HL-60 (cell line): ENCODE measurements at regions not wholly inside any gene's neighbourhood (a gene's known extent, or its start where the extent isn't known, plus 50 kb on each side); places are given as distances from the start of the nearest gene placed in this dataset.

ENCODE experiments used
- DNase-seq, 2 experiments: peaks; one replicate each; pipeline ENCODE4 v3.0.0-alpha.2; 2010 to 2020; ENCODE audit warnings: low read depth in 1 of 2, low spot score in 1 of 2
- H3K27ac ChIP-seq: fragments of 250-450 bp; sonication (Bioruptor Pico); replicated peaks from 2 replicates; pipeline ENCODE4 v1.5.1; 2020; ENCODE audit warnings: mild to moderate bottlenecking, moderate library complexity
- H3K27me3 ChIP-seq: fragments of 250-450 bp; sonication (Bioruptor Pico); 2 replicates; pipeline ENCODE4 v1.5.1; 2021; ENCODE audit warnings: mild to moderate bottlenecking, moderate library complexity; ENCODE audit not compliant: insufficient read depth, poor library complexity, severe bottlenecking
- H3K4me3 ChIP-seq: replicated peaks from 2 replicates; pipeline ENCODE4 v1.5.1; 2011; ENCODE audit warnings: mild to moderate bottlenecking, control low read depth, low read length; ENCODE audit not compliant: insufficient read depth
- GABPA ChIP-seq: IDR thresholded peaks from 2 replicates; pipeline ENCODE4 v1.6.1; 2012; ENCODE audit warnings: low read depth
- POLR2AphosphoS5 ChIP-seq: IDR thresholded peaks from 2 replicates; pipeline ENCODE4 v1.6.1; 2012; ENCODE audit warnings: low read depth
- SPI1 ChIP-seq: IDR thresholded peaks from 2 replicates; pipeline ENCODE4 v1.6.1; 2012; ENCODE audit warnings: low read depth, mild to moderate bottlenecking, borderline replicate concordance
- TF ChIP-seq, protein P1 (sequence below): IDR thresholded peaks from 2 replicates; pipeline ENCODE4 v1.6.1; 2012; ENCODE audit warnings: low read depth; ENCODE audit not compliant: insufficient replicate concordance
- TF ChIP-seq, protein P2 (sequence below): IDR thresholded peaks from one replicate; pipeline ENCODE4 v1.5.1; 2011; ENCODE audit warnings: low read length, control low read depth, inconsistent platforms; ENCODE audit not compliant: insufficient read depth

DNA sequence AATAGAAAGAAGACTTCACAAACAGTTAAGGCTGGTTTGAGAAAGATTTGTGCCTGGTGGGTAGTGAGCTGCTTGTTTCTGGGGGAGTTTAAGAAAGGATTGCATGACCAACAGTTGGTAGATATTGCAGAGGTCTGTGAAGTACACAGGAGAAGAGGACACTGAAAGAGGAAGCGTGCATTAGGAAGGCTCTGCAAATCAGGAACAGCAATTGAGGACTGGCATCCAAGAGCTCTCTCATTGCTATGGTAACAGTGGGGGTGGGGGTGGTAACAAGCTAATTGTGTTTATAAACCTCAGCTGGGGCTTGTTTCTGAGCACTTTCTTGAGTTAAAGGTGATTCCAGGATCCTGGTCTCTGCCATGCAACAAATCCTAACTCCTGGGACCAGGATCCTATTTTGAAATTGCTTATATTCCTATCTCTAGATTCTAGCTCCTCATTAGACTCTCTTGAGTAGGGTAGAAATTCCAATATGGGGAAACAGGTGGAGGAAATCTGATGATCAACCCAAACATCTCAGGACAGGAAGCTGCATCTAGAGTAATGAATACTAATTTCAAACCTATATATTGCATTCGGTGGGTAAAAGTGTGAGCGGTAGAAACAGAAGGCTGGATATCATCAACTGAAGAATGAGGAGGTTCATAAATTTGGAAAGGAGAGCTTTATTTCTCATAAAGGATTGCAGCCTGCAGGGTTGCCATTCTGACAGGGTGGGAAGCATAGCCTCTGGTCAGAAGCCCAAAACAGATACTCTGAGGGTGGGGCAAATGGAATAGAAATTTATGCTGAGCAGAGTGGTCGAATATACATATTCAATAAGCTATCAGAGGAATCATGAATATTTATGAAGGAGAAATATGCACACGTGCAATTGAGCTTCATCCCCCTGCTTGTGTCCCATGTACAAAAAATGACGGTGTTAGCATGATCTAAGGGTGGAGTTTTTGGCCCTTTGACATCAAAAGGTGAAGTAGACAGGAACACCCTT lies 79.4 kb downstream of the PTTG1 start:
- no peak overlapping the region for H3K27ac ChIP-seq
- no peaks in the 10 kb centered on the region for H3K27me3 ChIP-seq
- H3K4me3 ChIP-seq, result no peak overlapping the region
- TF ChIP-seq GABPA, result no peak
- peak; percentile 83; the same call in 1 of the 2 replicates for TF ChIP-seq SPI1
- TF ChIP-seq, protein P1, sequence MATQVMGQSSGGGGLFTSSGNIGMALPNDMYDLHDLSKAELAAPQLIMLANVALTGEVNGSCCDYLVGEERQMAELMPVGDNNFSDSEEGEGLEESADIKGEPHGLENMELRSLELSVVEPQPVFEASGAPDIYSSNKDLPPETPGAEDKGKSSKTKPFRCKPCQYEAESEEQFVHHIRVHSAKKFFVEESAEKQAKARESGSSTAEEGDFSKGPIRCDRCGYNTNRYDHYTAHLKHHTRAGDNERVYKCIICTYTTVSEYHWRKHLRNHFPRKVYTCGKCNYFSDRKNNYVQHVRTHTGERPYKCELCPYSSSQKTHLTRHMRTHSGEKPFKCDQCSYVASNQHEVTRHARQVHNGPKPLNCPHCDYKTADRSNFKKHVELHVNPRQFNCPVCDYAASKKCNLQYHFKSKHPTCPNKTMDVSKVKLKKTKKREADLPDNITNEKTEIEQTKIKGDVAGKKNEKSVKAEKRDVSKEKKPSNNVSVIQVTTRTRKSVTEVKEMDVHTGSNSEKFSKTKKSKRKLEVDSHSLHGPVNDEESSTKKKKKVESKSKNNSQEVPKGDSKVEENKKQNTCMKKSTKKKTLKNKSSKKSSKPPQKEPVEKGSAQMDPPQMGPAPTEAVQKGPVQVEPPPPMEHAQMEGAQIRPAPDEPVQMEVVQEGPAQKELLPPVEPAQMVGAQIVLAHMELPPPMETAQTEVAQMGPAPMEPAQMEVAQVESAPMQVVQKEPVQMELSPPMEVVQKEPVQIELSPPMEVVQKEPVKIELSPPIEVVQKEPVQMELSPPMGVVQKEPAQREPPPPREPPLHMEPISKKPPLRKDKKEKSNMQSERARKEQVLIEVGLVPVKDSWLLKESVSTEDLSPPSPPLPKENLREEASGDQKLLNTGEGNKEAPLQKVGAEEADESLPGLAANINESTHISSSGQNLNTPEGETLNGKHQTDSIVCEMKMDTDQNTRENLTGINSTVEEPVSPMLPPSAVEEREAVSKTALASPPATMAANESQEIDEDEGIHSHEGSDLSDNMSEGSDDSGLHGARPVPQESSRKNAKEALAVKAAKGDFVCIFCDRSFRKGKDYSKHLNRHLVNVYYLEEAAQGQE, result no peak
- TF ChIP-seq, protein P2, sequence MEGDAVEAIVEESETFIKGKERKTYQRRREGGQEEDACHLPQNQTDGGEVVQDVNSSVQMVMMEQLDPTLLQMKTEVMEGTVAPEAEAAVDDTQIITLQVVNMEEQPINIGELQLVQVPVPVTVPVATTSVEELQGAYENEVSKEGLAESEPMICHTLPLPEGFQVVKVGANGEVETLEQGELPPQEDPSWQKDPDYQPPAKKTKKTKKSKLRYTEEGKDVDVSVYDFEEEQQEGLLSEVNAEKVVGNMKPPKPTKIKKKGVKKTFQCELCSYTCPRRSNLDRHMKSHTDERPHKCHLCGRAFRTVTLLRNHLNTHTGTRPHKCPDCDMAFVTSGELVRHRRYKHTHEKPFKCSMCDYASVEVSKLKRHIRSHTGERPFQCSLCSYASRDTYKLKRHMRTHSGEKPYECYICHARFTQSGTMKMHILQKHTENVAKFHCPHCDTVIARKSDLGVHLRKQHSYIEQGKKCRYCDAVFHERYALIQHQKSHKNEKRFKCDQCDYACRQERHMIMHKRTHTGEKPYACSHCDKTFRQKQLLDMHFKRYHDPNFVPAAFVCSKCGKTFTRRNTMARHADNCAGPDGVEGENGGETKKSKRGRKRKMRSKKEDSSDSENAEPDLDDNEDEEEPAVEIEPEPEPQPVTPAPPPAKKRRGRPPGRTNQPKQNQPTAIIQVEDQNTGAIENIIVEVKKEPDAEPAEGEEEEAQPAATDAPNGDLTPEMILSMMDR, result no peak
- peak; percentile 28 to 56 for DNase-seq

DNA sequence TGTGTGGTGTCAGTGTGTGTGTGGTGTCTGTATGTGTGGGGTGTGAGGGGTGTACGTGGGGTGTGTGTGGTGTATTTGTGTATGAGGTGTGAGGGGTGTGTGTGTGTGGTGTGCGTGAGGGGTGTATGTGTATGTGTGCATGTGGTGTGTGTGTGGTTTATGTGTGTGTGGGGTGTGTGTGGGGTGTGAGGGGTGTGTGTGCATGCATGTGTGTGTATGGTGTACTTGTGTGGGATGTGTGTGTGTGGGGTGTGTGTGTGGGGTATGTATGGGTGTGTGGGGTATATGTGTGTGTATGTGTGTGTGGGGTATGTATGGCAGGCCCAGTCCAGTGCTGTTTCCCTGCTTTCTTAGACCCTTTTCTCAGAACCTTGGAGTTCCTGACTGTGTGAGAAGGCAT lies 83.3 kb downstream of the PTTG1 start:
- no peaks in the 10 kb centered on the region for H3K27me3 ChIP-seq
- TF ChIP-seq POLR2AphosphoS5 (no peak), SPI1 (no peak), GABPA (no peak)
- TF ChIP-seq, protein P1, result no peak
- TF ChIP-seq, protein P2, result no peak
- no peak overlapping the region for H3K4me3 ChIP-seq
- no peak overlapping the region for H3K27ac ChIP-seq
- no peak for DNase-seq

DNA sequence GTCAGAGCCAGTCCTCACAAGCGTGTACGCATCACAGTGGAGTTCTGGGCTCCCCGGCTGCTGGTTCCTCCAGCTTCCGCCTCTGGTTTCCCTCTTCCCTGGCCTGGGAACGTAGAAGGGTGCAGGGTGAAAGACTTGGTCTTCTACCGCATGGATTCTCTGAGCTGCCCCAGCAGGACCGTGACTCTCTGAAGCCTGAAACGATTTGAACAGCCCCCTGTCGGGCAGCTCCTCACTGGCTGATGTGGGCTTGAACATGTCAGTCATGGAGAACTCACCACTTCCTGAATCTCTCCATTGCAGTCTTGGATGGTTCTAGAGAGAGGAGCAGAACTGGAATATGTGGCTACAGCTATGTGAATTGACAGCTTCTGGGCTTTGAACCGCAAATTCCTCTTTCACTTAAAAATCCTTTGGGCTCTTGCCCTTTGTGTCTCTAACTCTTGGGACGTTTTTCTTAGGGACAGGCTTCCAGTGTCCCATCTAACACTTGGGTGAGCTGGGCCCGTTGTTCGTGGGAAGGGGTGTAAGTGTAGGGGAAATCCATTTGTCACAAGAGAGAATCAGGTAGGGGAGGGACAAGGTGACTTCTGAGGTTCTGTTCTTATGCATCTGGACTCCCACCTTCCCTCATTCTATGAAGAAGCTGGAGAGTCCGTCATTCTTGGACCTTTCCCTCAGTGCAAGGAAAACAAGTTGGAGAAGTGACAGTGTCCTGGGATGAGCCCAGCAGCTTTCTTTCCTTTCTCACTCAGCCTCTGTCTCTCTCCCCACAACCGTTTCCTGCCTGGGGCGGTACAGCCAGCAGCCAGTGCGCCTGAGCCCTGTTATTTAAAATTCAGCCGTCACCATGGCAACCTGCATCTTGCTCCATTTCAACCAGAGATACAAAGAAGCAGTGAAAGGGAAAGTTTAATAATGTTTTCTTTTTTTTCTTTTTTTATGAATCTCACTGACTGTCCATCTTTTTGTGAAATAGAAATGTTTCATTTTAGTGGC lies 84.7 kb downstream of the PTTG1 start:
- H3K27me3 ChIP-seq, result no peaks in the 10 kb centered on the region
- no peak for DNase-seq
- H3K4me3 ChIP-seq, result no peak overlapping the region
- TF ChIP-seq POLR2AphosphoS5, result no peak
- peak; percentile 18; the same call in 1 of the 2 replicates for TF ChIP-seq SPI1
- no peak overlapping the region for H3K27ac ChIP-seq

DNA sequence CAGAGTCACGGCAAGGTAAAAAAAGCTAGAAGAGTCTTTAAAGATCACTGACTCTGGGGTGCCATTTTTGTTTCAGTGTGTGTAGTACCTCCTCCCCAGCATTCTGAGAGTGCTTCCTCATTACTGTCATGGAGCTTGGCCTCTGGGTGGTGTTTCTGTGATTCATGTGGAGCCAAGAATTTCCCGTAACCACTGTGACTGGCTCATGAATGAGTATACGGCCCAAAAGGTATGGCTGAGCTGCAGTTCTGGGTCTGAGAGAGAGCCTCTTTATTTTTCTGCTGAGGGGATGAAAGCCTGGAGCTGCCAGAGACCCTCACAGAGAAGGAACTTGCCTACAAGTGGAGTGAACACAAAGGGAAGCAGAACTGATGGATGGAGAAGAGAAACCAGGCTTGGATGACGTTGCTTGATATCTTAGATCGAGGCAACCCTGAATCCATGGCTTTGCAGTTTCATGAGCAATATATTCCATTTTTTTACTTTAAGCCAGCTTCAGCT lies 85.6 kb downstream of the PTTG1 start:
- no peak overlapping the region for H3K27ac ChIP-seq
- no peaks in the 10 kb centered on the region for H3K27me3 ChIP-seq
- H3K4me3 ChIP-seq, result no peak overlapping the region
- no peak for DNase-seq
- no peak for TF ChIP-seq POLR2AphosphoS5
- no peak for TF ChIP-seq GABPA
- TF ChIP-seq, protein P2, result no peak
- TF ChIP-seq, protein P1, result no peak
- TF ChIP-seq SPI1, result no peak
